Omental fat pad (tissue), 3 donors: ENCODE measurements at regions not wholly inside any gene's neighbourhood (a gene's known extent, or its start where the extent isn't known, plus 50 kb on each side); places are given as distances from the start of the nearest gene placed in this dataset.

Experiments used
- ATAC-seq: fragments of 150-250 bp; one replicate; pipeline ENCODE4 v1.9.1; 2016; ENCODE audit warnings: mild to moderate bottlenecking, moderate library complexity; ENCODE audit not compliant: low FRiP score
- DNase-seq: peaks from one replicate; pipeline ENCODE4 v3.0.0-alpha.2; 2019; ENCODE audit warnings: low spot score
- TF ChIP-seq, protein P1 (sequence below), 3 donors: fragments of 450-650 bp; IDR thresholded peaks; one replicate each; pipeline ENCODE4 v1.5.1; 2016 to 2017; ENCODE audit warnings: antibody characterized with exemption in 3 of 3, mild to moderate bottlenecking in 3 of 3, moderate library complexity in 2 of 3

DNA sequence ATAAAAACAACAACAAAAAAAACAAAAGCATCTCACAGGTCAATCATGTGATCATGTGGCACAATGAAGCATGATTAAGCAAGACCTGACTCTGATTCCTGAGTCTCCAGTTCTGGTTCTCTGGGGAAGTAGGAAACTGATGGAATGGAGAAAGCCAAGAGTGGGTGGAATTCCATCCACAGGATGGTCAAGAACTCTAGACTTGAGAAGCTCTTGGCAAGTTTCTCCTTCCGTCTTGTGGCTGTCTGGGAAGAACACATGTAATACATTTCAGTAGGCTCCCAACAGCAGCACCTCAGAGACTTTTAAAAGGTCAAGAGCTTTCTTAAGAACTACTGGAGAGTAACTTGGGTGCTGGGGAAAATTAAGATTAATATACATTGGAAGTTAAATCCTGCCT lies 78.6 kb upstream of the TSHZ3 start:
- ATAC-seq: no peak
- no peak for DNase-seq
- TF ChIP-seq, protein P1, sequence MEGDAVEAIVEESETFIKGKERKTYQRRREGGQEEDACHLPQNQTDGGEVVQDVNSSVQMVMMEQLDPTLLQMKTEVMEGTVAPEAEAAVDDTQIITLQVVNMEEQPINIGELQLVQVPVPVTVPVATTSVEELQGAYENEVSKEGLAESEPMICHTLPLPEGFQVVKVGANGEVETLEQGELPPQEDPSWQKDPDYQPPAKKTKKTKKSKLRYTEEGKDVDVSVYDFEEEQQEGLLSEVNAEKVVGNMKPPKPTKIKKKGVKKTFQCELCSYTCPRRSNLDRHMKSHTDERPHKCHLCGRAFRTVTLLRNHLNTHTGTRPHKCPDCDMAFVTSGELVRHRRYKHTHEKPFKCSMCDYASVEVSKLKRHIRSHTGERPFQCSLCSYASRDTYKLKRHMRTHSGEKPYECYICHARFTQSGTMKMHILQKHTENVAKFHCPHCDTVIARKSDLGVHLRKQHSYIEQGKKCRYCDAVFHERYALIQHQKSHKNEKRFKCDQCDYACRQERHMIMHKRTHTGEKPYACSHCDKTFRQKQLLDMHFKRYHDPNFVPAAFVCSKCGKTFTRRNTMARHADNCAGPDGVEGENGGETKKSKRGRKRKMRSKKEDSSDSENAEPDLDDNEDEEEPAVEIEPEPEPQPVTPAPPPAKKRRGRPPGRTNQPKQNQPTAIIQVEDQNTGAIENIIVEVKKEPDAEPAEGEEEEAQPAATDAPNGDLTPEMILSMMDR (IDR thresholded peaks at IDR 0.05): no peak

DNA sequence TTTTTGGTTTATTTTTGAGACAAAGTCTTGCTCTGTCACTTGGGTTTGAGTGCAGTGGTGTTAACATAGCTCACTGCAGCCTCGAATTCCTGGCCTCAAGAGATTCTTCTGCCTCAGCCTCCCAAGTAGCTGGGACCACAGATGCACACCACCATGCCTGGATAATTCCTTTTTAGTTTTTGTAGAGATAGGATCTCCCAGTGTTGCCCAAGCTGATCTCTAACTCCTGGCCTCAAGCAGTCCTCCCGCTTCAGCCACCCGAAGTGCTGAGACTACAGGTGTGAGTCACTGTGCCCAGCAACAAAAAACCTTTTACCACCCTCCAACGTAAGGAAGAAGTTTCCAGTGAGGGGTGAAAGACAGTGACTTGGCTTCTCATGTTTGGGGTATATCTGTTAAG lies 81.1 kb upstream of the TSHZ3 start:
- DNase-seq (no peak), ATAC-seq (no peak)
- TF ChIP-seq, protein P1 (IDR thresholded peaks at IDR 0.05): no peak

DNA sequence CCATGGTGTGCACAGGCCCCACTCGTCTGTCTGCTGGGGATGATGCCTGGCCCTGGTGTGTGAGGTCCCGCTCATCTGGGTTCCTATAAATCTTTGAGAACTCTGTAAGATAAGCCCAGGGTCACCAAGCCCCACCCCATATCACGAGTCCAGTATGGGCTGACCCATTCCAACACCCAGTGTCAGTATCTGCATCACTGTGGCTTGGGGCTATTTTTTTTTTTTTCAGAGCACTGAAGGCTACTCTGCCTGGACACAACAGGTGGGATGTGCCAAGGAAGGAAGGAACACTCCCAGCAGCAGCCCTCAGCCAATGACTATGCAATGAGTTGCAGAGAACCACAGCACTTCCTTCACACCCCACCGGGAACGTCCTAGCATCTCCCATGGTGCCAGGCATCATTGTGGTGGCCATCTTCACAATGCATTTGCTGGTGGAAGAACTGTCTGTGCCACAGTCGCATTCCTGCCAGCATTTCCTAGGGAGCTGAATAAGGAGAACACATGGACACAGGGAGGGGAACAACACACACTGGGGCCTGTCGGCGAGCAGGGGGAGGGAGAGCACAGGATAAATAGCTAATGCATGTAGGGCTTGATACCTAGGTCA lies 83.1 kb upstream of the TSHZ3 start:
- no peak for ATAC-seq
- TF ChIP-seq, protein P1 (IDR thresholded peaks at IDR 0.05): no peak
- no peak for DNase-seq

DNA sequence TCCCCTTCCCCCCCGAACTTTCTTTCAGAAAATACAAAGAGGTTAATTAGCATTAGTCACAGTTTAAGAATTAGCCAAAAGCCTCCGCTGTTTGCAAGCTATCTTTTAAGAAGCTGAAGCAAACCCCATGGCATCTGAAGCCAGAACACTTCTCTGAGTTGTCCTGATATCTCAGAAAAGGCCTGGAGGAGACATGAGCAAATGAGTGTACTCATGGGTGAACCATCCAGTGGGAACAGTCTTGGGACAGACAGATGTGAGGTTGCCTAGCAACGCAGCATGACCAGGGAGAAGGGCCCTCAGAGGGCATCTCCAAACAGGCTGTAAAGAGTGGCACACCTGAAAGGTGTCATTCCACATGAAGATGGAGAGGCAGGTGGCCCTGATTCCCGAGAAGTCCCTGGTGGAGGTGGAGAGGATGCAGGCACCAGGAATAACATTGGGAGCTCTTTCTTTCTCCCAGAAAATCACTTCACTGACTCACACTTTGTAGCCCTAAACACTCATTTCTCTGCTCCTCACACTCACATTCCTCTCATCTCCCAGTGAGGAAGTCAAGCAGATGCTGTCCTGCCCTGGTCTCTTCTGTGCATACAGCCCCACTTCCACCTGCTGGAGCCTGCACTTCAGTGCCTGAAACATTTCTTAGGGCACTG lies 87.0 kb upstream of the TSHZ3 start:
- no peak for ATAC-seq
- no peak for DNase-seq
- TF ChIP-seq, protein P1 (IDR thresholded peaks at IDR 0.05): no peak

DNA sequence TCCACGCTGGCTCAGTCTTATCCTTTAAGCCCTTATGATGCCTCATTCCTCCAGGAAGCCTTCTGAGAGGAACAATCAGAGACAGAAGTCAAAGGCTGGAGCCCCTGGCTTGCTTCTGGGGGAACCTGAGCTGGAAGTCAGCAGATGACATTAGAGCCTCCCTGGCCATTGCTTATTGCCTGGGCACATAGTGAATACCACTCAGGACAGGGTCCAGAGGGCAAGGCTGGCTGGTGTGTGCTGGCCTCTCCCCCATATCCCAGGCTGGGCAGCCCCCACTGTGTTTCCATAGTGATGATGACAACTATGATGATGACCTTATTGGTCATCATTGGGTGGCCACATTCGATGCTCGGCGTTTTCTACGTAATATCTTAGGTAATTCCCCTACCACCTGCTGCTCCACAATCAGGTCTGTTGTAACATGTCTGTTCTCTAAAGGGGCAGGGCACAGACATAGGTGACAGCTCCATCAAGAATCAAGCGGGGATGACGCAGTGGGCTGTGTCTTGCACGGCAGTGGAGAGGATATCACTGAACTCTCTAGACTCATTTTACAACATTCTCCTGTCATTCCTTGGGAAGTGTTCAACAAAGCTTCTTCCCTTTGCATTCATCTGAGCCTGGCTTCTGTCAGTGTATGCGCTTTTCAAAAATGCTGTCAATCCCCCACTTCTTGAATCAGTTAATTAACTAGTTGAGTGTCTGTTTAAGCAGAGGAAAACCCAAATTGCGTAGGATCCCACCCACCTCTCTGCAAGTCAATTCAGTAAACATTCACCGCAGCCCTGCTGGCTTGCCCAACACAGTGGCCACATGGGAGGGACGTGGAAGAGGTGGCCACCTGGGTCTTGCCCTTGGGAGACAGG lies 89.4 kb upstream of the TSHZ3 start:
- no peak for DNase-seq
- no peak for ATAC-seq
- TF ChIP-seq, protein P1 (IDR thresholded peaks at IDR 0.05): no peak

DNA sequence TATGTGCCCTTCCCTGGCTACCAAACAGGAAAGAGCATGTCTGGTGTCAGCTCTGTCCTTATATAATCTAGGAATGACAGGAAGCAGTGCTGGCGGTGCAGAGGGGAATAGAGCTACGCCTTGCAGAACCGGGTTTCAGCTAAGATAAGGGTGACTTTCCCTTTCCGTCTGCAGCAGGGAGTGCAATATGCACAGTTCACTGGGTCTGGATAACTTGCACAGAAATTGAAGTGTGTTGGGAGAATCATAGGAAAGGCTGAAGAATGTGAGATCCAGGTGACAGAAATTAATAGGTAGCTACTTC lies 90.0 kb upstream of the TSHZ3 start:
- TF ChIP-seq, protein P1 (IDR thresholded peaks at IDR 0.05): no peak
- DNase-seq: no peak
- no peak for ATAC-seq
